ENCODE measurements at regions not wholly inside any gene's neighbourhood (a gene's known extent, or its start where the extent isn't known, plus 50 kb on each side); places are given as distances from the start of the nearest gene placed in this dataset.

- TF ChIP-seq CTCF (IDR thresholded peaks at IDR 0.05) (no peak), POLR2A (IDR thresholded peaks at IDR 0.05) (no peak)
Observed at GRCh38 chr19:13691569-13692435, 72.5 kb upstream of the MRI1 start.

Measured in suprapubic skin (tissue), 3 donors.